ENCODE measurements at regions not wholly inside any gene's neighbourhood (a gene's known extent, or its start where the extent isn't known, plus 50 kb on each side); places are given as distances from the start of the nearest gene placed in this dataset.

- H3K27ac ChIP-seq (ENCODE audit: low read length) = no peak overlapping the region
- H3K9me3 ChIP-seq (ENCODE audit: control insufficient read depth, insufficient read depth, low read depth, low read length) = no peaks in the 10 kb centered on the region
- H3K4me3 ChIP-seq (ENCODE audit: low read depth in 2 of 2, low read length in 2 of 2) = no peak overlapping the region
- CTCF ChIA-PET = interaction anchor here (0.7 kb wide), 1 partner anchor 295 kb away, joined by 3 read pairs; no protein-coding TSS in a partner anchor
- no peaks in the 10 kb centered on the region for H3K4me1 ChIP-seq (ENCODE audit: control insufficient read depth, insufficient read depth, low read length)
- TF ChIP-seq POLR2AphosphoS5 (IDR thresholded peaks at IDR 0.05; ENCODE audit: low read depth, low read length) = no peak
- TF ChIP-seq REST (IDR thresholded peaks at IDR 0.05; ENCODE audit: insufficient read depth in 1 of 2, low read depth in 2 of 2, low read length in 1 of 2) = no peak
- no peak for TF ChIP-seq CTCF (IDR thresholded peaks at IDR 0.05)
- TF ChIP-seq SIN3A (IDR thresholded peaks at IDR 0.05; ENCODE audit: borderline replicate concordance, insufficient read depth, low read depth, low read length) = no peak
- no peak for TF ChIP-seq TCF7L2 (IDR thresholded peaks at IDR 0.05; ENCODE audit: low read depth, low read length)
- intact Hi-C loops (cut with micrococcal nuclease; ENCODE audit: unreplicated experiment) (no loop called here), in situ Hi-C loops (cut with HindIII; ENCODE audit: low pct_unique_long_range_greater_than_20kb, low sequenced_read_pairs) (no loop called here)
- POLR2A ChIA-PET = no interaction called here
- H3K36me3 ChIP-seq (ENCODE audit: control insufficient read depth, insufficient read depth, low read length) = no peaks in the 10 kb centered on the region
- ATAC-seq = no peak
- BruUV-seq (replicated peaks) = no TSS peak
- H3K27me3 ChIP-seq (ENCODE audit: control insufficient read depth, insufficient read depth, low read length) = no peaks in the 10 kb centered on the region; the same call in 1 of the 2 replicates
- DNase-seq (ENCODE audit: low read depth, low spot score) = no peak
Observed at GRCh38 chr10:88116971-88117626, 253.7 kb downstream of the PTEN start.

GRCh38 chr10:88117869-88118632, 254.6 kb downstream of the PTEN start:
- intact Hi-C loops (cut with micrococcal nuclease; ENCODE audit: unreplicated experiment) = no loop called here
- Histone ChIP-seq H3K27ac (ENCODE audit: low read length) (no peak overlapping the region), H3K4me3 (ENCODE audit: low read depth in 2 of 2, low read length in 2 of 2) (no peak overlapping the region), H3K36me3 (ENCODE audit: control insufficient read depth, insufficient read depth, low read length) (no peaks in the 10 kb centered on the region), H3K27me3 (ENCODE audit: control insufficient read depth, insufficient read depth, low read length) (no peaks in the 10 kb centered on the region; the same call in 1 of the 2 replicates), H3K9me3 (ENCODE audit: control insufficient read depth, insufficient read depth, low read depth, low read length) (no peaks in the 10 kb centered on the region), H3K4me1 (ENCODE audit: control insufficient read depth, insufficient read depth, low read length) (no peaks in the 10 kb centered on the region)
- TF ChIP-seq SIN3A (IDR thresholded peaks at IDR 0.05; ENCODE audit: borderline replicate concordance, insufficient read depth, low read depth, low read length) = no peak
- TF ChIP-seq CTCF (IDR thresholded peaks at IDR 0.05) = peak; percentile 38
- ChIA-PET POLR2A (no interaction called here), CTCF (interaction anchor here (0.7 kb wide), 1 partner anchor 294 kb away, joined by 3 read pairs; no protein-coding TSS in a partner anchor)
- DNase-seq (ENCODE audit: low read depth, low spot score) (no peak), ATAC-seq (0 out of 2 replicates have a peak, but pooled peaks have one; percentile 49)
- no TSS peak for BruUV-seq (replicated peaks)
- in situ Hi-C loops (cut with HindIII; ENCODE audit: low pct_unique_long_range_greater_than_20kb, low sequenced_read_pairs) = no loop called here

All from Panc1 (cell line).